PC-3 (cell line): ENCODE measurements at regions not wholly inside any gene's neighbourhood (a gene's known extent, or its start where the extent isn't known, plus 50 kb on each side); places are given as distances from the start of the nearest gene placed in this dataset.

Experiments used
- ATAC-seq: fragments of 200-7000 bp; cut with Tn5 transposase; 2 replicates; pipeline ENCODE4 v1.9.1; 2020; ENCODE audit warnings: mild to moderate bottlenecking, moderate library complexity
- BruUV-seq: library from RNA; stranded (reverse); fragments of 400-500 nt; replicated peaks from 2 replicates; lab custom pipeline; 2021; lab: Mats Ljungman, UMichigan
- CTCF ChIA-PET: fragments of 300-600 bp; sonication (Branson Sonifier 250); formaldehyde crosslinking; loops from one replicate; lab custom pipeline; 2022; ENCODE audit warnings: antibody characterized with exemption; lab: Charles Lee
- POLR2A ChIA-PET: fragments of 300-600 bp; sonication (Branson Sonifier 250); formaldehyde crosslinking; loops from one replicate; lab custom pipeline; 2022; ENCODE audit warnings: antibody characterized with exemption; ENCODE audit not compliant: unreplicated experiment; lab: Charles Lee
- DNase-seq: peaks from one replicate; pipeline ENCODE4 v3.0.0-alpha.2; 2015
- H2AFZ ChIP-seq: fragments of 300-600 bp; sonication (generic); 2 replicates; pipeline ENCODE4 v1.6.0; 2016; ENCODE audit warnings: antibody characterized with exemption, low read length
- H3F3A ChIP-seq: fragments of 300-600 bp; sonication (generic); one replicate; pipeline ENCODE4 v1.6.0; 2017; ENCODE audit warnings: antibody characterized with exemption, low read length, control low read depth, mild to moderate bottlenecking; ENCODE audit not compliant: unreplicated experiment
- H3K27ac ChIP-seq: fragments of 300-600 bp; sonication (generic); 2 replicates; pipeline ENCODE4 v1.5.1; 2016; ENCODE audit warnings: mild to moderate bottlenecking, low read length
- H3K27me3 ChIP-seq: fragments of 300-600 bp; sonication (generic); 2 replicates; pipeline ENCODE4 v1.6.1; 2016; ENCODE audit warnings: low read length, mixed read lengths
- H3K36me3 ChIP-seq: fragments of 300-600 bp; sonication (generic); 2 replicates; pipeline ENCODE4 v1.6.1; 2016; ENCODE audit warnings: low read depth, mixed run types, low read length, mixed read lengths
- H3K4me1 ChIP-seq: fragments of 300-600 bp; sonication (generic); 2 replicates; pipeline ENCODE4 v1.5.1; 2016; ENCODE audit warnings: low read length; ENCODE audit not compliant: insufficient read depth
- H3K4me2 ChIP-seq: fragments of 300-600 bp; sonication (generic); 2 replicates; pipeline ENCODE4 v1.6.0; 2016; ENCODE audit warnings: low read length
- H3K4me3 ChIP-seq: fragments of 300-600 bp; sonication (generic); 2 replicates; pipeline ENCODE4 v1.5.1; 2016; ENCODE audit warnings: mild to moderate bottlenecking, low read length, mixed read lengths
- H3K79me2 ChIP-seq: fragments of 300-600 bp; sonication (generic); 2 replicates; pipeline ENCODE4 v1.6.1; 2017; ENCODE audit warnings: low read length, mixed read lengths
- H3K9ac ChIP-seq: fragments of 300-600 bp; sonication (generic); 2 replicates; pipeline ENCODE4 v1.6.0; 2016; ENCODE audit warnings: mild to moderate bottlenecking, low read length
- H3K9me2 ChIP-seq: fragments of 300-600 bp; sonication (generic); replicated peaks from 2 replicates; pipeline ENCODE4 v1.6.1; 2016; ENCODE audit warnings: mixed run types, low read length, mixed read lengths
- H3K9me3 ChIP-seq: fragments of 300-600 bp; sonication (generic); 2 replicates; pipeline ENCODE4 v1.6.1; 2016; ENCODE audit warnings: low read length, mixed read lengths
- H4K20me1 ChIP-seq: fragments of 300-600 bp; sonication (generic); 2 replicates; pipeline ENCODE4 v1.6.1; 2016; ENCODE audit warnings: low read length, mixed read lengths
- EZH2 ChIP-seq: fragments of 300-600 bp; sonication (generic); IDR thresholded peaks from one replicate; pipeline ENCODE4 v1.6.1; 2017; ENCODE audit warnings: antibody characterized with exemption, mild to moderate bottlenecking, low read length; ENCODE audit not compliant: unreplicated experiment
- EZH2phosphoT487 ChIP-seq: fragments of 300-600 bp; sonication (generic); IDR thresholded peaks from 2 replicates; pipeline ENCODE4 v1.6.1; 2018; ENCODE audit warnings: mild to moderate bottlenecking, antibody characterized with exemption, low read length, borderline replicate concordance
- intact Hi-C: fragments of 100-400 bp; cut with micrococcal nuclease; formaldehyde crosslinking; loops from 2 replicates; pipeline ENCODE4 v1.9.0; 2023
- TF ChIP-seq, protein P1 (sequence below): fragments of 300-600 bp; sonication (generic); conservative IDR thresholded peaks from 2 replicates; pipeline ENCODE4 v1.5.1; 2017; ENCODE audit warnings: antibody characterized with exemption, low read depth, mild to moderate bottlenecking, low read length

DNA sequence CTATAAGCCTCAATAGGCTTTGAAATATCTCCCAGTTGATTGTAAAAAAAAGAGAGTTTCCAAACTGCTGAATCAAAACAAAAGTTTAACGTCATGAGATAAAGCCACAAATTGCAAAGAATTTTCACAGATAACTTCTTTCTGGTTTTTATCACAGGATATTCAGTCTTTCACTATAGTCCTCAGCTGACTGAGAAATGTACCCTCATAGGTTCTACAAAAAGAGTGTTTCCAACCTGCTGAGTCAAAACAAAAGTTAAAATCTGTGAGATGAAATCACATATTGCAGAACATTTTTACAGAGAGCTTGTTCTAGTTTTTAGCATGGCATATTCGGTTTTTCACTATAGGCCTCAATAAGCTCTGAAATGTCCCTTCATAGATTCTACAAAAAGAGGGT, 559.2 kb downstream of the KCNJ18 start:
- no peaks in the 10 kb centered on the region for H3K9me2 ChIP-seq
- intact Hi-C loops: no loop called here
- CTCF ChIA-PET: no interaction called here

DNA sequence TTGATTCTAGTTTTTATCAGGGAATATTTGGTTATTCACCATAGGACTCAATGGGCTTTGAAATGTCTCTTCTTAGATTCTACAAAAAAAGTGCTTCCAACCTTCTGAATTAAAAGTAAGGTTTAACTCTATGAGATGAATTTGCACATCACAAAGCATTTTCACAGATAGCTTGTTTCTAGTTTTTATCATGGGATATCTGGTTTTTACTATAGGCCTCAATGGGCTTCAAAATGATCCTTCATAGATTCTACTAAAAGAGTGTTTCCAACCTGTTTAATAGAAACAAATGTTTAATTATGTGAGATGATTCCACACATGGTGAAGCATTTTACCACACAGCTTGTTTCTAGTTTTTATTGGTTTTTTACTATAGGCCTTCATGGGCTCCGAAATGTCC, 560.7 kb downstream of the KCNJ18 start:
- Histone ChIP-seq H3K36me3 (no peaks in the 10 kb centered on the region), H3K9me2 (no peaks in the 10 kb centered on the region), H3K27me3 (no peaks in the 10 kb centered on the region), H3K79me2 (no peaks in the 10 kb centered on the region), H3K4me2 (no peak overlapping the region), H2AFZ (no peak overlapping the region), H3K4me3 (no peak overlapping the region), H3K9me3 (0 out of 2 replicates have a peak, but pooled peaks cover 9% of the 10 kb centered on the region), H4K20me1 (no peaks in the 10 kb centered on the region), H3K27ac (no peak overlapping the region), H3F3A (no peaks in the 10 kb centered on the region), H3K4me1 (no peaks in the 10 kb centered on the region), H3K9ac (no peak overlapping the region)
- no peak for DNase-seq
- TF ChIP-seq, protein P1, sequence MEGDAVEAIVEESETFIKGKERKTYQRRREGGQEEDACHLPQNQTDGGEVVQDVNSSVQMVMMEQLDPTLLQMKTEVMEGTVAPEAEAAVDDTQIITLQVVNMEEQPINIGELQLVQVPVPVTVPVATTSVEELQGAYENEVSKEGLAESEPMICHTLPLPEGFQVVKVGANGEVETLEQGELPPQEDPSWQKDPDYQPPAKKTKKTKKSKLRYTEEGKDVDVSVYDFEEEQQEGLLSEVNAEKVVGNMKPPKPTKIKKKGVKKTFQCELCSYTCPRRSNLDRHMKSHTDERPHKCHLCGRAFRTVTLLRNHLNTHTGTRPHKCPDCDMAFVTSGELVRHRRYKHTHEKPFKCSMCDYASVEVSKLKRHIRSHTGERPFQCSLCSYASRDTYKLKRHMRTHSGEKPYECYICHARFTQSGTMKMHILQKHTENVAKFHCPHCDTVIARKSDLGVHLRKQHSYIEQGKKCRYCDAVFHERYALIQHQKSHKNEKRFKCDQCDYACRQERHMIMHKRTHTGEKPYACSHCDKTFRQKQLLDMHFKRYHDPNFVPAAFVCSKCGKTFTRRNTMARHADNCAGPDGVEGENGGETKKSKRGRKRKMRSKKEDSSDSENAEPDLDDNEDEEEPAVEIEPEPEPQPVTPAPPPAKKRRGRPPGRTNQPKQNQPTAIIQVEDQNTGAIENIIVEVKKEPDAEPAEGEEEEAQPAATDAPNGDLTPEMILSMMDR: no peak
- TF ChIP-seq EZH2: no peak
- no peak for TF ChIP-seq EZH2phosphoT487
- intact Hi-C loops: no loop called here
- POLR2A ChIA-PET: no interaction called here
- CTCF ChIA-PET: no interaction called here
- no peak for ATAC-seq
- BruUV-seq: no TSS peak

More for the DNA sequence above, 559.2 kb downstream of the KCNJ18 start:
- Histone ChIP-seq H3K36me3 (no peaks in the 10 kb centered on the region), H3K79me2 (no peaks in the 10 kb centered on the region), H3K4me3 (no peak overlapping the region), H3K9me3 (0 out of 2 replicates have a peak, but pooled peaks cover 15% of the 10 kb centered on the region), H3F3A (no peaks in the 10 kb centered on the region), H3K9ac (no peak overlapping the region), H3K27ac (no peak overlapping the region), H4K20me1 (no peaks in the 10 kb centered on the region), H3K27me3 (no peaks in the 10 kb centered on the region), H3K4me2 (no peak overlapping the region), H2AFZ (no peak overlapping the region), H3K4me1 (no peaks in the 10 kb centered on the region)
- no peak for ATAC-seq
- no TSS peak for BruUV-seq
- no peak for DNase-seq
- POLR2A ChIA-PET: no interaction called here
- TF ChIP-seq EZH2phosphoT487 (no peak), EZH2 (no peak)
- TF ChIP-seq, protein P1: no peak

DNA sequence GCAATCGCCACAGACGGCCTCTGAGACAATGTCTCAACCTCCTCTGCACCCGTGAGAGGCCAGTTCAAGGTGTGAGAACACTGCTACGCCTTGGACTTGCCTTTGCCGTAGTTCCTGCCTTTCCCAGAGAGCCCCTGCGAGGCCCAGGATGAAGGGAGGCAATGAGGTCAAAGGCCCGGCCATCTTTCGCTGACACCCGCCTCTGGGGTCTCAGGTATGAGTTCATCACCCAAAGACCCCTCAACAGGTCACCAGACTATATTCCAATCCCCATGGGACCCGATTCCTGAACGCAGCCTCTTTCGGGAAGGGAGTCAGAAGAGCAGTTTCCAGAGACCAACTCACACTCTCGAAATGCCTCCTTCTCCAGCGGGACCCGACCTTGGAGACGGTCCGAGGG, 573.5 kb downstream of the KCNJ18 start:
- H3K9me3 ChIP-seq: peaks cover 6% of the 10 kb centered on the region; the same call in 1 of the 2 replicates
- H3K4me1 ChIP-seq: no peaks in the 10 kb centered on the region
- H3K36me3 ChIP-seq: no peaks in the 10 kb centered on the region
- ChIA-PET CTCF (no interaction called here), POLR2A (no interaction called here)
- TF ChIP-seq EZH2 (no peak), EZH2phosphoT487 (no peak)
- TF ChIP-seq, protein P1: no peak
- ATAC-seq: no peak
- no peaks in the 10 kb centered on the region for H3K27me3 ChIP-seq
- no peaks in the 10 kb centered on the region for H3K9me2 ChIP-seq
- DNase-seq: no peak
- no peaks in the 10 kb centered on the region for H4K20me1 ChIP-seq
- no peak overlapping the region for H3K4me3 ChIP-seq
- no peak overlapping the region for H2AFZ ChIP-seq
- H3K4me2 ChIP-seq: no peak overlapping the region
- intact Hi-C loops: no loop called here
- no peaks in the 10 kb centered on the region for H3F3A ChIP-seq
- H3K27ac ChIP-seq: no peak overlapping the region
- H3K9ac ChIP-seq: no peak overlapping the region
- H3K79me2 ChIP-seq: no peaks in the 10 kb centered on the region
- BruUV-seq: no TSS peak
